ENCODE measurements at regions not wholly inside any gene's neighbourhood (a gene's known extent, or its start where the extent isn't known, plus 50 kb on each side); places are given as distances from the start of the nearest gene placed in this dataset.

DNA sequence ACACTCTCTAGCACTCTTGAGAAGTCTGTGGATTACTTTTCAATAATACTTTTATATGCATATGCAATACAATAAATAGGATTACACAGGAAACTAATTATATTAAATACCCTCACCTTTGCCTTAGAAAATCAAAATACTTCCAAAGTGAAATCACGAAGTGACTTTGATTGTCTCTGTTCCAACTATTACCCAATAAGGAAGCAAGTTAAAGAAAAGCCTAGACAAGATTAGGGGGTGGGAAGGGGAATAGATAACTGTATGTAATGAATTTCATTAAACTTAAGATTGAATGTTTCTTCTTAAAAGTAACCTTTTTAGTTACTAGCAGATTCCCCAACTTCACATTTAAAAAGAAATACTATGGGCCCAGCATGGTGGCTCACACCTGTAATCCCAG is 66.6 kb upstream of the SOX4 start:
- H3K4me3 ChIP-seq (ENCODE audit: low read length): no peak overlapping the region
- WGBS (ENCODE audit: insufficient coverage, insufficient read length): no CpG with 5 or more reads among the region's 1 CpG
- DNase-seq (ENCODE audit: low read depth, low spot score): no peak
- no peaks in the 10 kb centered on the region for H3K36me3 ChIP-seq (ENCODE audit: control insufficient read depth, insufficient read depth, low read length)
- H3K4me1 ChIP-seq (ENCODE audit: control insufficient read depth, insufficient read depth, low read length): no peaks in the 10 kb centered on the region
- no peaks in the 10 kb centered on the region for H3K9me3 ChIP-seq (ENCODE audit: control insufficient read depth, insufficient read depth, low read length)
- H3K27me3 ChIP-seq (ENCODE audit: control insufficient read depth, insufficient read depth, low read length): no peaks in the 10 kb centered on the region
- H3K27ac ChIP-seq (ENCODE audit: low read length): no peak overlapping the region

DNA sequence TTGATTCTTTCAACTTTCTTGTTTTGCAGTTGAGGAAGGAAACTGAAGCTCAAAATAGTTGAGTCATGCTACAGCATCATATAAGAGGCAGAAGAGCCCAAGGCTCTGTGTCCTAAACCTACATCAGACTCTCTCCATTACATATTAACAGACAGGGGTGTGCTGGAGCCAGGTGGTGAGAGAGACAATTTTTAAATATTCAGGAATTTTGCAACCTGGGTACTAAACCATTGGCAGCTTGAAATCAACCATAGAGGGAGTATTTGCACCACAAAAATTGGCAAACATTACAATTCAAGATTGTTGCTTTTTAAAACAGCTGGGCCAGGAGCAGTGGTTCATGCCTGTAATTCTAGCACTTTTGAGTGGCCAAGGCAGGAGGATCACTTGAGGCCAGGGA is 65.8 kb upstream of the SOX4 start:
- Histone ChIP-seq H3K27ac (ENCODE audit: low read length) (no peak overlapping the region), H3K27me3 (ENCODE audit: control insufficient read depth, insufficient read depth, low read length) (no peaks in the 10 kb centered on the region), H3K36me3 (ENCODE audit: control insufficient read depth, insufficient read depth, low read length) (no peaks in the 10 kb centered on the region), H3K4me3 (ENCODE audit: low read length) (no peak overlapping the region), H3K9me3 (ENCODE audit: control insufficient read depth, insufficient read depth, low read length) (no peaks in the 10 kb centered on the region), H3K4me1 (ENCODE audit: control insufficient read depth, insufficient read depth, low read length) (no peaks in the 10 kb centered on the region)
- no peak for DNase-seq (ENCODE audit: low read depth, low spot score)

DNA sequence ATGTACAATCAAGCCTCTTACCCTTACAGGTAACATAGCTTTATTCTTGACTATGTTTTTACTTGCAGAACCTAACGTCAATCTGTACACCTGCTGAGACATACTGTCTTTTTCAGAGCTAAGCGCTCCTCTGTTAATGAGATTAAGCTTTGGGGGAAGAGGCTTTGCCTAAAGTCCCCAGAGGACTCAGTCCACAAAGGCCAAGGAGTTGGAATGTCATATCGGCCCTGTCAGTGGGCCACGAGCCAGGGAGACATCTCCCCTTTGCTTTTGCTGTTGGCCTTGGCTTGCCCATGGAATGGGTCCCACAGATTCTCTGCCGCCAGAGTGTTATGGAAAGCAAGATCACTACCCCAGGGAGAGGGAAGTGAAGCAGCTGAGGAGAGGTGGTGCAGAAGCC is 64.1 kb upstream of the SOX4 start:
- H3K27ac ChIP-seq (ENCODE audit: low read length): no peak overlapping the region
- no peaks in the 10 kb centered on the region for H3K9me3 ChIP-seq (ENCODE audit: control insufficient read depth, insufficient read depth, low read length)
- H3K4me3 ChIP-seq (ENCODE audit: low read length): no peak overlapping the region
- H3K4me1 ChIP-seq (ENCODE audit: control insufficient read depth, insufficient read depth, low read length): no peaks in the 10 kb centered on the region
- DNase-seq (ENCODE audit: low read depth, low spot score): no peak
- WGBS (ENCODE audit: insufficient coverage, insufficient read length): no CpG with 5 or more reads among the region's 5 CpGs
- H3K27me3 ChIP-seq (ENCODE audit: control insufficient read depth, insufficient read depth, low read length): no peaks in the 10 kb centered on the region
- H3K36me3 ChIP-seq (ENCODE audit: control insufficient read depth, insufficient read depth, low read length): no peaks in the 10 kb centered on the region

DNA sequence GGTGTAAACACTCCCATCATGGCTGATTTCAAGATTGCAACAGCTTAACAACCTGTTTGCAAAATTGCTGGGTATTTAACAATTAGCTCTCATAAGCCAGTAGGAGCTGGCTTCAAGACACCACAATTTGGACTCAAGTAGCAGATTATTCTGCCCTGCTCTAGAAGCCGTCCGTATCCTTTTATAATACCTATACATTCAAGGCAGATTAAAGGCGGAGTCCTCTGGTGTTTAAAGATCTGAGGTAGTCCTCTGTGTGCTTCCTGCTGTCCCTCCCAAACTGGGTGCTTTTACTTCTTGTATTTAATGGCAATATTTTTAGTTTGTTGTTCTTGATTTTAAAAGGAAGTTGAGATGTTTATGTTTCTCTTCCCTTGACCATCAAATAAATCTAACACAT is 62.2 kb upstream of the SOX4 start:
- Histone ChIP-seq H3K9me3 (ENCODE audit: control insufficient read depth, insufficient read depth, low read length) (no peaks in the 10 kb centered on the region), H3K36me3 (ENCODE audit: control insufficient read depth, insufficient read depth, low read length) (no peaks in the 10 kb centered on the region), H3K27me3 (ENCODE audit: control insufficient read depth, insufficient read depth, low read length) (no peaks in the 10 kb centered on the region), H3K4me1 (ENCODE audit: control insufficient read depth, insufficient read depth, low read length) (no peaks in the 10 kb centered on the region), H3K4me3 (ENCODE audit: low read length) (no peak overlapping the region), H3K27ac (ENCODE audit: low read length) (no peak overlapping the region)
- no peak for DNase-seq (ENCODE audit: low read depth, low spot score)
- WGBS (ENCODE audit: insufficient coverage, insufficient read length): no CpG with 5 or more reads among the region's 3 CpGs

DNA sequence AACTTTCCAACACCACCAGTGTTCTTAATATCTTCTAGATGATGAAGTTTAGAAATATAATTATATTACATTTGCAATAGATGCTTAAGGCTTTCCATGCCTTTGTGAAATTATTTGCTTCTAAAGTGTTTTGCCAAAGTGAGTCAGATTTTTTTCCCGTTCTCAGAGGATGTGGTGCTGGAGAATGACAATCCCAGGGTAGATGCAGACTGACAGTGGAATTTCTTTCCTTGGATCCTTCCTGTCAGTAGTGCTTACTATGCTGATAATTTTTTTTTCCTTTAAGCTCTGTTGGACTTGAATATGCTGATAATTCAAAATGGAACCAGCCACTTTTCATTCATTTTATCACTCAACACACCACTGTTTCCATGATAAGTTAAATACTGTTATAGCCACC is 59.9 kb upstream of the SOX4 start:
- no peak for DNase-seq (ENCODE audit: low read depth, low spot score)
- Histone ChIP-seq H3K27me3 (ENCODE audit: control insufficient read depth, insufficient read depth, low read length) (no peaks in the 10 kb centered on the region), H3K4me3 (ENCODE audit: low read length) (no peak overlapping the region), H3K36me3 (ENCODE audit: control insufficient read depth, insufficient read depth, low read length) (no peaks in the 10 kb centered on the region), H3K27ac (ENCODE audit: low read length) (no peak overlapping the region), H3K4me1 (ENCODE audit: control insufficient read depth, insufficient read depth, low read length) (no peaks in the 10 kb centered on the region), H3K9me3 (ENCODE audit: control insufficient read depth, insufficient read depth, low read length) (no peaks in the 10 kb centered on the region)
- WGBS (ENCODE audit: insufficient coverage, insufficient read length): no CpG with 5 or more reads among the region's 1 CpG

DNA sequence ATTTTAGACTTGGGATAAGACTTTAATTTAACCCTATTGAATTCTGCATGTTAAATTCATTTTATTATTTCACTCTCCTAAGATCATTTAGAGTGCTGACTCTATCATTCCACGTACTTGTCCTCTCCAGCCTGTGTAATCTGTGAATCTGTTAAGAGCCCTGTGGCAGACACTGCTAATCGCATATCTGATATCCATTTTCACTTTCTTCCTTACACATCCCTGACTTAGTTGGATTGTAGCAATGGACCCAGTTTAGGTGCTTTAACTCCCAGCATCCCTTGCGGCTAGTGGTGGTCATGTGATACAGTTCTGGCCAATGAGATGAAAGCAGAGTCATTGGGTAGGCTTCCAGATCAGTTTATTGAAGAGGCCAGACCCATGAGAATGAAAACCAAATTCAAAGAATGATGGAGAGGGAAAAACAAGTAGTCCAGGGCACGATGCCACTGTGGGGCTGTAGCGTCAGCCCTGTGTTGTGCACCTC is 57.2 kb upstream of the SOX4 start:
- no CpG with 5 or more reads among the region's 5 CpGs for WGBS (ENCODE audit: insufficient coverage, insufficient read length)

DNA sequence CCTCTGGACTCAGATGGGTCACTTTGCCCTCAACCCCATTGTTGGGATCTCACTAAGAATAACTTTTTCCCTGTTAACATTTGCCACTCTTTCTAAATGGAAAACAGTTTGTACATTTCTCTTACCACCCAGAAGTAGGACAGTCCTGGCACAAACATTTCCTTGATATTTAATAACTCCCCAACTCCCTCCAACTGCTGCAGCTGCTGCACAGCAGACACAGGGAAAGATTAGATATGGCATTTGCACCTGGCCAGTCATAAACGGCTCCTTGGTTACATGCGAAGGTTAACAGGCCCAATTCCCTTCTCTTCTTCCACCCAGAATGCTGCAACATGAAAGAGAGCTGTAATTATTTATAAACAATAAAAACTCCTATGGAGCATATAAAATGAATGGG is 55.9 kb upstream of the SOX4 start:
- no peak for DNase-seq (ENCODE audit: low read depth, low spot score)
- WGBS (ENCODE audit: insufficient coverage, insufficient read length): no CpG with 5 or more reads among the region's 2 CpGs
- no peak overlapping the region for H3K4me3 ChIP-seq (ENCODE audit: low read length)

More for the DNA sequence above, 57.2 kb upstream of the SOX4 start:
- Histone ChIP-seq H3K4me3 (ENCODE audit: low read length) (no peak overlapping the region), H3K27ac (ENCODE audit: low read length) (no peak overlapping the region), H3K36me3 (ENCODE audit: control insufficient read depth, insufficient read depth, low read length) (no peaks in the 10 kb centered on the region), H3K9me3 (ENCODE audit: control insufficient read depth, insufficient read depth, low read length) (no peaks in the 10 kb centered on the region), H3K27me3 (ENCODE audit: control insufficient read depth, insufficient read depth, low read length) (no peaks in the 10 kb centered on the region), H3K4me1 (ENCODE audit: control insufficient read depth, insufficient read depth, low read length) (no peaks in the 10 kb centered on the region)
- DNase-seq (ENCODE audit: low read depth, low spot score): no peak

DNA sequence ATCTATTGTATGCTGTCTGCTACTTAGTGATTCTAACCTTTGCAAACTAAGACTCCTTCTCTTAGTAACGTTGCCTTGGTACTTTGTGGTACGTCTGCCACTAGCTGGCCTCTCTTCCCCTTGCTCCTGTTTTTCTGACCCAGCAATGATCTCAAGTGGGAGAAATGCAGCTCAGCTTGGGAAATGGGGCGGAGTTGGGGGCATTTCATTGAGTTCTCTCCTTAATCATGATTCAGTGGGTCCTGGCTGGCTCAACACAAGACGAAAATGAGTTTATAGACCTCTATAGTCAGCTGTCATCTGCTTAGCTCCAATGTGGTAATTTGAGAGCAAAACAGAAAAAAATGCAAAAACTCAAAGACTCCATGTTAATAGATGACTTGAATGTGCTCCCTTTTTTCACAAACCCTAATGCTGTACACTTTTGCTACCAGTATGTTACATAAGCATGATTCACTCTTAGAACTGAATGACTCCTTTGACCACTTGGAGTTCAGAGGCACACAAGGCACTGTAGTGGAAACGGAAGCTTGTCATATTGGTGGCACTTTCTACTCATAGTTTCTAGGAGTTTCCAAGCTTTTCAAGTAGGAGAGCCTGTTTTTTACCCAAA is 55.3 kb upstream of the SOX4 start:
- no peak for DNase-seq (ENCODE audit: low read depth, low spot score)
- WGBS (ENCODE audit: insufficient coverage, insufficient read length): no CpG with 5 or more reads among the region's 5 CpGs
- Histone ChIP-seq H3K36me3 (ENCODE audit: control insufficient read depth, insufficient read depth, low read length) (no peaks in the 10 kb centered on the region), H3K9me3 (ENCODE audit: control insufficient read depth, insufficient read depth, low read length) (no peaks in the 10 kb centered on the region), H3K4me3 (ENCODE audit: low read length) (no peak overlapping the region), H3K27me3 (ENCODE audit: control insufficient read depth, insufficient read depth, low read length) (no peaks in the 10 kb centered on the region), H3K27ac (ENCODE audit: low read length) (no peak overlapping the region), H3K4me1 (ENCODE audit: control insufficient read depth, insufficient read depth, low read length) (no peaks in the 10 kb centered on the region)

More for the DNA sequence above, 55.9 kb upstream of the SOX4 start:
- H3K27ac ChIP-seq (ENCODE audit: low read length): no peak overlapping the region
- H3K4me1 ChIP-seq (ENCODE audit: control insufficient read depth, insufficient read depth, low read length): no peaks in the 10 kb centered on the region
- no peaks in the 10 kb centered on the region for H3K27me3 ChIP-seq (ENCODE audit: control insufficient read depth, insufficient read depth, low read length)
- H3K36me3 ChIP-seq (ENCODE audit: control insufficient read depth, insufficient read depth, low read length): no peaks in the 10 kb centered on the region
- H3K9me3 ChIP-seq (ENCODE audit: control insufficient read depth, insufficient read depth, low read length): no peaks in the 10 kb centered on the region

DNA sequence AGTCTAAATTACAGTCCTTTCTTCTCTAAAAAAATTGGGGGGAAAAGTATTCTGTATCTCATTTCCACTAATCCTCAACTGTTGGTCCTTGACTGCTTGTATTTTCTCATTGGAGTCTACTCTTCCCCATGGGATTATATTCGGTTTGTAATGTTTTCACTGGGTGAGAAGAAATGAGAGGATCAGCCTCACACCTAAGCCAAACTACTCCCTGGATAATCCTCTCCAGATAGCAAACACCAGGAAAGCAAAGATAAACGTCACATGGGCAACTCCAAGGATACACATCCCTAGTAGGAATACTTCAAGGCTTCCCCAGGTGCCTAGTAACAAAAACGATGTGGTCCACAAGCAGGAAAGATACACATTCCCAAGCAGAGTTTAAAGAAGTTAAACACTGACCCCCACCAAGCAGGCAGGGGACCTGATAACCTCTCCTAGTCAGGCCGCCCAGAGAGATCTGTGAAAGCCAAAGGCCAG is 53.9 kb upstream of the SOX4 start:
- Histone ChIP-seq H3K27ac (ENCODE audit: low read length) (no peak overlapping the region), H3K9me3 (ENCODE audit: control insufficient read depth, insufficient read depth, low read length) (no peaks in the 10 kb centered on the region), H3K4me3 (ENCODE audit: low read length) (no peak overlapping the region), H3K36me3 (ENCODE audit: control insufficient read depth, insufficient read depth, low read length) (no peaks in the 10 kb centered on the region), H3K27me3 (ENCODE audit: control insufficient read depth, insufficient read depth, low read length) (no peaks in the 10 kb centered on the region), H3K4me1 (ENCODE audit: control insufficient read depth, insufficient read depth, low read length) (no peaks in the 10 kb centered on the region)
- no peak for DNase-seq (ENCODE audit: low read depth, low spot score)
- WGBS (ENCODE audit: insufficient coverage, insufficient read length): no CpG with 5 or more reads among the region's 4 CpGs

Data from iPS DF 6.9 (cell line).